ENCODE measurements at regions not wholly inside any gene's neighbourhood (a gene's known extent, or its start where the extent isn't known, plus 50 kb on each side); places are given as distances from the start of the nearest gene placed in this dataset.

DNA sequence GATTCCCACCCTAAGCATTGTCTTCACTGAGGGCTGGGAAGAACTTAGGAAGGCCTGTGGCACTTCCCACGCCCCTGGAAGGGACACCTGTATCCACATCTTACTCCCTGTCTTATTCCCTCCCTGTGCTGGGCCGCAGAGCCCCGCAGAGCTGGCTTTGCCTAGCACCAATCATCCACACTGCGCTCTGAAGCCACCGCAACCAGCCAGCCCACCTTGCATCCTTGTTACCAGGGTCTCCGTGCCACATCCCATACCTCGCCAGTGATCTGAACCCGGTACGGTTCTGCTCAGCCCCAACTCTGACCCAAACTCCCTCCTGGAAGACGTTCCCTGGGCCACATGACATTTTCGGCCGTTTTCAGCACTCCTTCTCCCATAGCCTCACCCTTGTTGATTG is 101.4 kb upstream of the PITRM1 start:
- TF ChIP-seq, protein P1, sequence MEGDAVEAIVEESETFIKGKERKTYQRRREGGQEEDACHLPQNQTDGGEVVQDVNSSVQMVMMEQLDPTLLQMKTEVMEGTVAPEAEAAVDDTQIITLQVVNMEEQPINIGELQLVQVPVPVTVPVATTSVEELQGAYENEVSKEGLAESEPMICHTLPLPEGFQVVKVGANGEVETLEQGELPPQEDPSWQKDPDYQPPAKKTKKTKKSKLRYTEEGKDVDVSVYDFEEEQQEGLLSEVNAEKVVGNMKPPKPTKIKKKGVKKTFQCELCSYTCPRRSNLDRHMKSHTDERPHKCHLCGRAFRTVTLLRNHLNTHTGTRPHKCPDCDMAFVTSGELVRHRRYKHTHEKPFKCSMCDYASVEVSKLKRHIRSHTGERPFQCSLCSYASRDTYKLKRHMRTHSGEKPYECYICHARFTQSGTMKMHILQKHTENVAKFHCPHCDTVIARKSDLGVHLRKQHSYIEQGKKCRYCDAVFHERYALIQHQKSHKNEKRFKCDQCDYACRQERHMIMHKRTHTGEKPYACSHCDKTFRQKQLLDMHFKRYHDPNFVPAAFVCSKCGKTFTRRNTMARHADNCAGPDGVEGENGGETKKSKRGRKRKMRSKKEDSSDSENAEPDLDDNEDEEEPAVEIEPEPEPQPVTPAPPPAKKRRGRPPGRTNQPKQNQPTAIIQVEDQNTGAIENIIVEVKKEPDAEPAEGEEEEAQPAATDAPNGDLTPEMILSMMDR (IDR thresholded peaks at IDR 0.05; ENCODE audit: low read depth, low read length), result no peak
- no peak overlapping the region for H3K4me3 ChIP-seq (ENCODE audit: low read depth, low read length)

DNA sequence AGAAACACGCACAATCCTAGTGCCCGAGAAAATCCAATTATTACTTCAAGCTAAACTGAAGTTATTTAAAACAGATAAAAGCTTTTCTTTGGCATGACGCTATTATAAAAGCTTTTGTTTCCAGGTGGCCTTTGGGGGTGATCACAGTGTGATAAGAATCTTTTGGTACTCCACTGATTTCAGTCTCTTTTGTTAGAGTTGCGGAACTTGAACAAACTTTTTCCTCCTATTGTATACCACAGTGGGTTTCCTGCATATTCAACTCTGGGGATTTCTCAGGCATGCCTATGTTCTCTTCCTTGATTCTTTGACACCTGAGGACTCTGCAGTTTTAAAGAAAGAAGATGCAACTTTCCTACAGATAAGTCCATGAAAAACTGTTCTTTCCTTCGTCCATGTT is 99.7 kb upstream of the PITRM1 start:
- TF ChIP-seq, protein P1 (IDR thresholded peaks at IDR 0.05; ENCODE audit: low read depth, low read length), result no peak
- no peak overlapping the region for H3K4me3 ChIP-seq (ENCODE audit: low read depth, low read length)

DNA sequence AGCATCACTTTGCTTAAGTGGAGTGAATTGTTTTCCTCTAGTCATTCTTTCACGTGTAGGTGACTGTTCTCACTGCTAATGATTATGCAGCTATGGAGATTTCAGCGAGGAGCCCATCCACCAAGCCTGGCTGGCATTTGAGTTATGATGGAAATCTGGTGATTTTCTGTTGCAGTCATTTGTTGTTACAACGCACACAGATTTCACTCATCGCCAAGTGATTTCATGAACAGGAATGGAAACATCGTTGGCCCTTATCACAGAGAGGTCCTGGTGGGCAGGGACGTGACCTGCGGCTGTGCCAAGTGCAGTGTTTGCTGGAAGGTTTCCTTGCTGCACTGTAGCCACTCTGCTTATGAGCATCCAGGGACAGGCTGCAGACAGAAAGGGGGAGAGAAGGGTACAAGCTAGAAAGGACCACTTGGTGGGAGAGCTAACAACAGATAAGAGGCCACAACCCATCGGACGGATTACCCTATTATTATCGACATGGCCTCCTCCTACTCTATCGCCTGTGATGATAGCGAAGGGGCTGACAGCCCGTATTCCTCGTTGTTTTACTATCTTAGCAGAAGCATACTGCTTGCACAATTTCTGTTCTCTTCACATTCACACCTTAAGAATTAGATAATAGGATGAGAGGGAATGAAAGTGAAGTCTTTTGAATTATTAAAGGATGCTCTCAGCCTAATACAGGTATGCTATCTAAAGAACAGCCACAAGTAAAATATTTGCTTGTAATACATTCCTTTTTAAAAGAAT is 99.0 kb upstream of the PITRM1 start:
- H3K4me3 ChIP-seq (ENCODE audit: low read depth, low read length), result no peak overlapping the region
- TF ChIP-seq, protein P1 (IDR thresholded peaks at IDR 0.05; ENCODE audit: low read depth, low read length), result no peak

DNA sequence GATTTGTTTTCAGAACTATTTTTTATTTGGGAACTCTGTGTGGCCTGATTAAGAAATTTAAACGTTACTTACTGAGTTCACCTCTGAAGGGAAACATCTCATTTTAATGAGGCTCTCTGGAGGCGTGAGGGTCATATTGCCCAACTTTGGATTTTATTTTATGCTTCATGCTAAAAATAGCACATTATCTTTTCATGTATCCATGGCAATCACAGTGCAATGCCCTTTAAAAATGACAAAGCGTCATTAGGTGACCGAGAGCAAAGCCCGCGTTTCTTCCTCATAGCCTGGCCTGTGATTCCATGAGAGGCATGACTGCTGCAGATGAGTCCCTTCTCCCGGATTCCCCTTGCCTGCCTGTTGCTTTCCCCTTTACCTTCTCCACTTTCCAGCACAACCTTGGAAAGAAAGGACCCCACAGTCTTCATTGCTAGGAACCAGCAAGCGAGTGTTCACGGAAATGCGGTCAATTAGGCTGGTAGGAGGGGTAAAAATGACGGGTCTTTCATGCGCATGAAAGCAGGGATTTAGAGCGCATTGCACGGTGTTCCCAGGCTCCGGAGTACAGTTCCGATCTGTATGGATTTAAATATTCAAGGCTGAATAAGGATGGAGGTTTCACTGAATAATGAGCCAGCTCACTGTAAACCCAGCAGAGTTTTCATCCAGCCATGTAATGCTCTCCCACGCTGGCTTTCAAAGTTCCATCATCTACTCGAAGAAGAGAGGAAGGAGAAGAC is 98.2 kb upstream of the PITRM1 start:
- H3K4me3 ChIP-seq (ENCODE audit: low read depth, low read length), result no peak overlapping the region
- TF ChIP-seq, protein P1 (IDR thresholded peaks at IDR 0.05; ENCODE audit: low read depth, low read length), result no peak

DNA sequence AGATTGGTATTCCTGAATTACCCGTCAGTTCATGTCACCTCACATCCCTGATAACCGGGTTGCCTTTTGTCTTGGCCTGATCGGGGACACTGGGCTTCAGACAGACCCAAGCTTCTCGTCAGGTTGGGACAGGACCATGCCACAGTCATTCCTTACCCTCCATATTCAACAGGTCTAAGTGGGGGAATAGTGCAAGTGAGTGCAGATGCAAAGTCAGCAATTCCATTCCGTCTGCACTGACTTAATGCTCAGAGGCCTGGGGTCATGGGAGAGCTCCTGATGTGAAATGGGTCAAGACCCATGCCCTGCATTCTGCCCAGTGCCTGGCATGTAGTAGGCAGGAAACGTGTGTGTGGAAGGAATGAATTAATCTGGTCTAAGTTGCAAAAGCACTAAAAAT is 95.4 kb upstream of the PITRM1 start:
- TF ChIP-seq, protein P1 (IDR thresholded peaks at IDR 0.05; ENCODE audit: low read depth, low read length), result no peak
- no peak overlapping the region for H3K4me3 ChIP-seq (ENCODE audit: low read depth, low read length)

DNA sequence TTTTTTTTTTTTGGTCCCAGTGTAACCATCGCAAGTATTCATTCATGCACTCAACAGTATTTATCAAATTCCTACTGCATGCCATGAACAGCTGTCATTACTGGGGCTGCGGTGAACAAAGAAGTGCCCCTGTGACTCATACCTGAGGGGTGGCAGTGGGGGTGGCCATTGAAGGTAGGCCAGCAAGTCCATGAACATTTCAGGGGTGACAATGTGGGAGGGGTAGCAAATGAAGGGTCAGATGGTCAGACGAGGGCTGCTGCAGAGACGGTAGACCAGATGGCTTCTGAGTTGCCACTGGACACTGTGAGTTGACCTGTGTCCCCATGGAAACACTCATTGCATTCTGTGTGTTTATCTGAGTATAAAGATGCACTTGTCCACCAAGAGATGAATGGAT is 92.5 kb upstream of the PITRM1 start:
- H3K4me3 ChIP-seq (ENCODE audit: low read depth, low read length), result no peak overlapping the region
- TF ChIP-seq, protein P1 (IDR thresholded peaks at IDR 0.05; ENCODE audit: low read depth, low read length), result no peak

DNA sequence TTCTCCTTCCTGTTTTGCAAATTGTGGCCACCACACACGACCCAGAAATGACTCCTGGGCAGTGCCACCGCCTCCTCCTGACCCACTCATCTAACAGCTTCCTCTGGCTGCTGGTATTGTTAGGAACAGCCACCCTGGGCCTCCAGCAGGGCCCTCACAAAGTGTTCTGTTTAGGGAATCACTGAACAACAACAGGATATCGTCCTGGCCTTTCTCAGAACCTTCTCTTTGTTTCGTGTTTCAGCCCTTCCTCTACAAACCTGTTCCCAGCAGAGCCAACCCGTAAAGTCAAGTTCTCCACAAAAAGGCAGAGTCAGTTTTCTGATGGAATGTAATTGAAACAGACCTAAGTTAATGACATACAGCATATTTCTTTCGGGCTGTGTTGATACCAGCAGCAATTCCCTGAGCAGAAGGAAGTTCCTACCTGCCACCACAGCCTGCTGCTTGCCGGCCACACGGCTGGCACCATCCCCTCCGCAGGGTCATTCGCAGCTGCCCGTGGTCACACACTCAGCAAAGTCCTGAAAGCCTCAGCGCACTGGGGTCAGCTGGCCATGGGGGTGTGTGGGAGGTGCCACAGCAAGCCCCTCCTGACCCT is 91.7 kb upstream of the PITRM1 start:
- TF ChIP-seq, protein P1 (IDR thresholded peaks at IDR 0.05; ENCODE audit: low read depth, low read length), result no peak
- no peak overlapping the region for H3K4me3 ChIP-seq (ENCODE audit: low read depth, low read length)

Data from WI38 (cell line).